Gastrocnemius medialis (tissue), 4 donors: ENCODE measurements at regions not wholly inside any gene's neighbourhood (a gene's known extent, or its start where the extent isn't known, plus 50 kb on each side); places are given as distances from the start of the nearest gene placed in this dataset.

ENCODE experiments used
- CTCF ChIP-seq, 5 experiments: fragments of 450-650 bp in 3 of 5; fragments of 200-600 bp in 2 of 5; sonication (generic) in 2 of 5; IDR thresholded peaks in 4 of 5; conservative IDR thresholded peaks in 1 of 5; 1 replicate in 4 of 5; 2 replicates in 1 of 5; pipeline ENCODE4 v1.5.1; 2016 to 2019; ENCODE audit warnings: antibody characterized with exemption in 5 of 5, mild to moderate bottlenecking in 3 of 5, moderate library complexity in 3 of 5
- POLR2A ChIP-seq, 2 donors: fragments of 450-650 bp; IDR thresholded peaks; one replicate each; pipeline ENCODE4 v1.6.1; 2017; ENCODE audit warnings: antibody characterized with exemption in 2 of 2, mild to moderate bottlenecking in 2 of 2, moderate library complexity in 2 of 2

DNA sequence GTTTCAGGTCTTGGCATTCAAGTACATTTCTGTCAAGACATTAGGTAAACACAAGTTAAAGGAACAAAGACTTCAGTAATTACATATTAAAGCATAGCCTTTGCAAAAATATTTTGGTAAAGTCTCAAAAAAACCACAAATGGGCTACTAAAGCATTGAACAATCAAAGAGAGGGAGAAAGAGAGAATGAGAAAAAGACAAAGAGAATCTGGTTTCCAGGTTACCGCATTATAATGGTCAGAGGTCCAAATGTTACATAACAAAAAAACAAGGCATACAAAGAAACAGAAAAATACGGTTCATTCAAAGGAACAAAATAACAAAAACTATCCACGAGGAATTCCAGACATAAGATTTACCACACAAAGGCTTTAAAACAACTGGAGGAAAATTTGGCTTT lies 327.9 kb downstream of the AKAIN1 start:
- TF ChIP-seq POLR2A (IDR thresholded peaks at IDR 0.05) (no peak), CTCF (IDR thresholded peaks at IDR 0.05 in 4 of 5, conservative IDR thresholded peaks at IDR 0.05 in 1 of 5) (no peak)
